Endothelial cell of hepatic sinusoid (primary cell): ENCODE measurements at regions not wholly inside any gene's neighbourhood (a gene's known extent, or its start where the extent isn't known, plus 50 kb on each side); places are given as distances from the start of the nearest gene placed in this dataset.
"Not testable (repeated sequence)": the region's sequence is repeated elsewhere in the genome, so short reads cannot be mapped to it uniquely, and the experiment has no call there.

Experiments
- in situ Hi-C: cut with HindIII; loops from 2 replicates; pipeline ENCODE4 v1.10.0; 2017; ENCODE audit warnings: low sequenced_read_pairs

DNA sequence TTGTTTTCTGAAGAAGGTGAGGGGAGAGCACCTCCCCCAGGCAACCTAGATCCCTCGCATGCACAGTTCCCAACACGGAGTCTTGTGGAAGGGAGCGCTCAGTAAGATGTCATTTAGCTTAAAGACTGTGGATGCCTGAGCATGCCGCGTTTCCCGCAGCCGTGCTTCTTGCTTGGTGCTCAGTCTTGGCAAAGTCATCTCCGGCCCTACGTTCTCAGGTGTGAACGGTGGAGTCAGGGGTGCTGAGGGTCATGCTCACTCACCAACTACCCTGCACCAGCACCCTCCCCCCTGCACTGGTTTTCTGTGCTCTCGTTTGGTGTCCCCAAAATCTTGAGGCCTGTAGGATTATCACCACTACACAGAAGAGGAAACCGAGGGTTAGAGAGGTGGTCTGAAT, 202.1 kb downstream of the RHOU start:
- in situ Hi-C loops, result no loop called here

DNA sequence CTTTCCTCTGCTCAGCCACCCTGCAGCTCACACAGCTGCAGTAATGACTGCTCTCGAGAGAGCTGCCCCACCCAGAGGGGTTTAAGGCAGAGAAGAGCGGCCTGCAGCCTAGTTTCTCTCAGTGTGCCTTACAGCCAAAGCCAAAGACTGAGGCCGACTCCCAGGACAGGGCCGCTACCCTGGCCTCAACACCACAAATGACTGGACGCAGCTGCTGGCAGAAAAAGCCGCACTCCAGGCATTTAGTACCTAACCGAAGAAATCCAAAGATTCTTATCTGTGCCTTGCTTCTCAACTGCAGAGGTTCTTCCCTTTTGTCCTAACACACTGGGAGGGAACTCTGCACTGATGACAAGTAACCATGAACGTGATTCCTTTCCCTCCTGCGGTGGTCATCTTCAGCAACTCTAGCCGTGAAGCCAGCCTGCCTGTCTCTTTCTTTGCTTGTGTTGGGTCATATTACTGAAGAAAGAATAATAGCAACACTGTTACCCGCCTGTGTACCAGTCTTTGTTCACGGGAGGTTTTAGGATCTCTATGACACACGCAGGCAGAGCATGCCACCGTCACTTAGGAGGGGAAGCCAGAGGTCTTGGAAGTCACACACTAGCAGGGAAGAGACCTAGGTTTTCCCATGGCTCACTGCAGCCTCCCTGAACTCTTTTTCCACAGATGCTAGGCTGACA, 202.7 kb downstream of the RHOU start:
- in situ Hi-C loops, result no loop called here

- in situ Hi-C loops, result no loop called here
Measured at GRCh38 chr1:228938537-228938901, 203.2 kb downstream of the RHOU start.

DNA sequence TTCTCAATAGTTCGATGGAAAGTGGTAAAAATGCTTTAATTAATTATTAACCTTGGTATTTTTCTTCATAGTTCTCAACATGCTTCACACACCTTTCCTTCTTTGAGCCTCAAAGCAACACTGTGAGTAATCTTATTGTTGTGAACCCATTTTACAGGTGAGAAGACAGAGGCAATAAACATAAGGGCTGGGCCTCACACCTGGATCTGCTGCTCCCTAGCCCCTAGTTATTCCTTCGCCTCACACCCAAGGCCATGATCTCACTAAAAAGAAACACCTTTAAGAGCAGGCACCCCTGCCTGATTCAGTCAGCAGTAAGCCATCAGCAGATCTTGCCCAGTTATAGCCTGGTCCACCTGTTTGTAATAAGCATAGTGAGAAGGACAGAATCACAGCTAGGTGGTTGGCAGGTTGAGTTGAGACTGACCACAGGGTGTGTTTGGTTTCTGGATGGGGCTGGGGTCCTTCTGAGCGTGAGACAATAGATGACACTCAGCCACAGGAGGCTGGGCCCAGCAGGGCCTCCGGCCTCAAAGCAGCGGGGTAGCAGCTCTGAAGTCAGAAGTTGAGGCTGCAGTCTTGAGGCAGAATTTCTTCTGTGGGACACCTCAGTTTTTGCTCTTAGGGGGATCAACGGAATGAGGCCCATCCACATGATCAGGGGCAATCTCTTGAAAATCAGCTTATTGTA, 203.9 kb downstream of the RHOU start:
- in situ Hi-C loops, result no loop called here

GRCh38 chr1:228939881-228940392, 204.7 kb downstream of the RHOU start:
- in situ Hi-C loops, result no loop called here

- in situ Hi-C loops, result no loop called here
Measured at GRCh38 chr1:228940526-228940925, 205.2 kb downstream of the RHOU start.

- in situ Hi-C loops, result no loop called here
Measured at GRCh38 chr1:228940926-228941325, 205.6 kb downstream of the RHOU start.

GRCh38 chr1:228941666-228942065, 206.4 kb downstream of the RHOU start:
- in situ Hi-C loops, result no loop called here

GRCh38 chr1:228943436-228943835, 208.2 kb downstream of the RHOU start:
- in situ Hi-C loops, result no loop called here

GRCh38 chr1:228944296-228944695, 209.0 kb downstream of the RHOU start:
- in situ Hi-C loops, result no loop called here

DNA sequence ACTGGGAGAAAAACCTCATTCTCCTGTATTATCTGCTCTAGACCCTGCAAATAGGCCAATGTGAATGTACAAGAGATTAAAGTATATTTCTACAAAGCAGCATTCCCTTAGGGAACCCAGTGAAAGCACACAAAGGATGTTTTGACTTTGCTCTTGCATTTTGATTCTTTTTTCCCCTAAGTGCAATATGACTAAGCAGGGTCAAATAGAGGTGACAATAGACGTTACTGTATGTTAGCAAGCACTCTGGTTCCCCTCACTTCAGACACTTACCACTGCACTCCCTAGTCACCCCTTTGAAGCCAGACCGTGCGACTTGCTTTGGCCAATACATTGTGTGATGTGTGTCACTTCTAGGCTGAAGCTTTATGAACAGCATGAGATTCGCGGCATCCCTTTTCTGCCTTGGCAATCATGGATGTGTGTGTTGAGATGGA, 209.7 kb downstream of the RHOU start:
- in situ Hi-C loops, result no loop called here

- in situ Hi-C loops, result no loop called here
Measured at GRCh38 chr1:228945885-228946284, 210.6 kb downstream of the RHOU start.

DNA sequence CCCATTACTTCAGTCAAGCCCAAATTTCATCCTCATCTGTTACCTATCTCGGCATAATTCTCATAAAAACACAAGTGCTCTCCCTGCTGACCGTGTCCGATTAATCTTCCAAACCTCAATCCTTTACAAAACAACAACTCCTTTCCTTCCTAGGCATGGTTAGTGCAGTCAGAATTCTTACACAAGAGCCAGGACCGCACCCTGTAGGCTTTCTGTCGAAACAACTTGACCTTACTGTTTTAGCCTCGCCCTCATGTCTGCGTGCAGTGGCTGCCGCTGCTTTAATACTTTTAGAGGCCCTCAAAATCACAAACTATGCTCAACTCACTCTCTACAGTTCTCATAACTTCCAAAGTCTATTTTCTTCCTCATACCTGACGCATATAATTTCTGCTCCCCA, 214.3 kb downstream of the RHOU start:
- in situ Hi-C loops, result not testable (repeated sequence)

DNA sequence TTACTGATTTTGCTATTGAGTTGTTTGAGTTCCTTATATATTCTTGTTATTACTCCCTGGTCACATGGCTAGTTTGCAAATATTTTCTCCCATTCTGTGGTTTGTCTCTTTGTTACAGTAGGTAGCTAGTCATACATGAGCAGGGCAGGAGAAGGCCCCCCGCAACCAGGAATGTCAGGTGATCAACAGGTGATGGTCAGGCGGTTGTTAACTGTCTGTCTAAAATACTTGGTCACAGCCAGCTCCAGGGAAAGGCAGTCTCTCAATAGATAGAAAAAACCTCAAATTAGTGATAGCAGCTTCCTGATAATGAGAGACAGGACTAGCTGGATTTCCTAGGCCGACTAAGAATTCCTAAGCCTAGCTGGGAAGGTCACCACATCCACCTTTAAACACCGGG, 217.9 kb downstream of the RHOU start:
- in situ Hi-C loops, result no loop called here

- in situ Hi-C loops, result not testable (repeated sequence)
Measured at GRCh38 chr1:228953808-228954207, 218.5 kb downstream of the RHOU start.

DNA sequence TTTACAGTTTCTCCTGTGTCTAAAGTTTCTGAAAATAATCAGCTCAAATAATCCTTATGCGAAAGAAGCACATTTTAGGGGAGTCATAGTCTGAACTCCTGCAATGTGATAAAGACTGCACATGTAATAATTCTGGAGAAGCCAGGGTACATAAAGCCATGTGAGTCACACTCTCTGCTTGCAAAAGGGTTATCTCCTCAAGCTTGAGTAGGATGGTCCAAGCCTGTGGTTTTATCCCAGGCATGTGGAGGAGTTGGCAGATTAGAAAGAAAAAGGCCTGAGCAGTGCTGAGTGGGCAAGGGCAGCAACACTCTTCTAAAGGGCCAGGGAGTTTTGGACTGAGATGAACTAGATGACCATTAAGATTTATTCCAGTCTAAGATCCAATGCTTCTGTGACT, 220.4 kb downstream of the RHOU start:
- in situ Hi-C loops, result no loop called here

GRCh38 chr1:228956864-228957263, 221.6 kb downstream of the RHOU start:
- in situ Hi-C loops, result no loop called here

DNA sequence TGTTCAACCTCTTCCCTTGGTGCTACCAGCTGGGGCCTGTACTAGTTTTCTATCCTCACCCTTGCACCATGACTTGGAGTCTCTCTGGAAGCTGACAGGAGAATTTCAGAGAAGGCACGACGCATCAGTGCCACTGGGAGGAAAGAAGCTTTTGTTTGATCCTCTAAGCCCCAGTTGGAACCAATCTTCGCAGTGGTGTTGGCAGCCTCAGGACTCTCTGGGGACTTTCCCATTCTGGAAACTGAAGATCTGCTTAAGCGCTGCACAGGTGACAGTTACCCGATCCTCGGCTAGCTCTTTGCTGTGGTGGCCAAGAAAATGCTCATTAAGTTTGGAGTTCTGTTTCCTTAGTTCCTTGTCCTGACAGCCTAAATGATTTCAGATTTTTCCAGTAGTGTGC, 222.3 kb downstream of the RHOU start:
- in situ Hi-C loops, result no loop called here

DNA sequence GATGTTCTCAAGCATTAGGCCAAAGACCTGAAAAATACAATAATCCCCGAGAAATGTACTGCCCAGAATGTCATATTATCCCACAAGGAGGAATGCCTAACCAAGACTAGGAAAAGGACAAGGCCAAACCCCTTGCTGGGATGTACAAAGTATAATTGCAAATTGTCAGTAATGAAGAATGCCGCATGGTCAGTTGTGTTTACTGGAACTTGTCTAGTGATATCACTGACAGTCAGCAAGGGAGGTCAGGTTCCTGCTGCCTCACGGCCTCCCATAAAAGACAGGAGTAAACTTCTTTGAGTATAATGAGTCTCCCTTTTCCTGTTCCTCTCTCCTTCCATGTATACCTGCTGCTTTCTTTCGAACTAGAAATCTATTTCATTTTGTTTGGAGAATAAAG, 222.8 kb downstream of the RHOU start:
- in situ Hi-C loops, result no loop called here

GRCh38 chr1:228958741-228959140, 223.5 kb downstream of the RHOU start:
- in situ Hi-C loops, result no loop called here

GRCh38 chr1:228960705-228961104, 225.4 kb downstream of the RHOU start:
- in situ Hi-C loops, result no loop called here

GRCh38 chr1:228961511-228961910, 226.2 kb downstream of the RHOU start:
- in situ Hi-C loops, result no loop called here

GRCh38 chr1:228963795-228964177, 228.5 kb downstream of the RHOU start:
- in situ Hi-C loops, result no loop called here
